ENCODE measurements at regions not wholly inside any gene's neighbourhood (a gene's known extent, or its start where the extent isn't known, plus 50 kb on each side); places are given as distances from the start of the nearest gene placed in this dataset.

DNA sequence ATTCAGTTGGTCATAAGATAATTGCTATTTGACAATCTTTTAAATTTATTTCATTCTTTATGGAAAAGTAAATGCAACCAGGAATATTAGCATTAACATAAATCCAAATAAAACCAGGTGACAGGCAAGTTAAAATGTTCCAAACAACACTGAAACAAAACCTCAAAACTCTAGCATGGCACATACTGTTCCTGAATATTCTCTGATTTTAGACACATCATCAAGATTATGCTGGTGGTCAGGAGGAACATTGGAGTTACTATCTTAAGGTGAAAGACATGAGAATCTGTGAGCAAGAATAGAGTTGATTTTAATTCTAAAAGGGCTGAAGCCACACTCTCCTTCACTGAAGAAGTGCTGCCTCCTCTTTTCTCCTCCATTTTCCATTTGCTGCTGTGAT is 421.0 kb upstream of the THBS1 start:
- TF ChIP-seq, protein P1, sequence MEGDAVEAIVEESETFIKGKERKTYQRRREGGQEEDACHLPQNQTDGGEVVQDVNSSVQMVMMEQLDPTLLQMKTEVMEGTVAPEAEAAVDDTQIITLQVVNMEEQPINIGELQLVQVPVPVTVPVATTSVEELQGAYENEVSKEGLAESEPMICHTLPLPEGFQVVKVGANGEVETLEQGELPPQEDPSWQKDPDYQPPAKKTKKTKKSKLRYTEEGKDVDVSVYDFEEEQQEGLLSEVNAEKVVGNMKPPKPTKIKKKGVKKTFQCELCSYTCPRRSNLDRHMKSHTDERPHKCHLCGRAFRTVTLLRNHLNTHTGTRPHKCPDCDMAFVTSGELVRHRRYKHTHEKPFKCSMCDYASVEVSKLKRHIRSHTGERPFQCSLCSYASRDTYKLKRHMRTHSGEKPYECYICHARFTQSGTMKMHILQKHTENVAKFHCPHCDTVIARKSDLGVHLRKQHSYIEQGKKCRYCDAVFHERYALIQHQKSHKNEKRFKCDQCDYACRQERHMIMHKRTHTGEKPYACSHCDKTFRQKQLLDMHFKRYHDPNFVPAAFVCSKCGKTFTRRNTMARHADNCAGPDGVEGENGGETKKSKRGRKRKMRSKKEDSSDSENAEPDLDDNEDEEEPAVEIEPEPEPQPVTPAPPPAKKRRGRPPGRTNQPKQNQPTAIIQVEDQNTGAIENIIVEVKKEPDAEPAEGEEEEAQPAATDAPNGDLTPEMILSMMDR (IDR thresholded peaks at IDR 0.05) = no peak
- no peak for TF ChIP-seq POLR2A (IDR thresholded peaks at IDR 0.05)
- no peak for TF ChIP-seq POLR2AphosphoS5 (IDR thresholded peaks at IDR 0.05; ENCODE audit: insufficient read depth in 1 of 2, low read depth in 1 of 2)

Measured in vagina (tissue), 2 donors.